Mononuclear cell (primary cell): ENCODE measurements at regions not wholly inside any gene's neighbourhood (a gene's known extent, or its start where the extent isn't known, plus 50 kb on each side); places are given as distances from the start of the nearest gene placed in this dataset.
"Not testable (repeated sequence)": the region's sequence is repeated elsewhere in the genome, so short reads cannot be mapped to it uniquely, and the experiment has no call there.

Source experiments
- H3K27me3 ChIP-seq: 2 replicates; pipeline ENCODE4 v1.6.0; 2011; ENCODE audit warnings: low read length, control low read depth; ENCODE audit not compliant: insufficient read depth
- H3K4me1 ChIP-seq: 2 replicates; pipeline ENCODE4 v1.5.1; 2011; ENCODE audit warnings: mild to moderate bottlenecking, low read length, control low read depth; ENCODE audit not compliant: insufficient read depth
- H3K4me3 ChIP-seq: 2 replicates; pipeline ENCODE4 v1.5.1; 2011; ENCODE audit warnings: mild to moderate bottlenecking, low read length, moderate library complexity
- H3K9me3 ChIP-seq: 2 replicates; pipeline ENCODE4 v1.5.1; 2011; ENCODE audit warnings: low read depth, mild to moderate bottlenecking, control low read depth, low read length

- Histone ChIP-seq H3K4me1 (no peaks in the 10 kb centered on the region), H3K9me3 (no peaks in the 10 kb centered on the region), H3K27me3 (no peaks in the 10 kb centered on the region), H3K4me3 (no peak overlapping the region)
Observed at GRCh38 chr10:36761121-36761520, 364.3 kb upstream of the ANKRD30A start.

- Histone ChIP-seq H3K4me1 (no peaks in the 10 kb centered on the region), H3K27me3 (no peaks in the 10 kb centered on the region), H3K4me3 (no peak overlapping the region), H3K9me3 (no peaks in the 10 kb centered on the region)
Observed at GRCh38 chr10:36759141-36759805, 366.1 kb upstream of the ANKRD30A start.

- no peaks in the 10 kb centered on the region for H3K4me1 ChIP-seq
- H3K27me3 ChIP-seq: no peaks in the 10 kb centered on the region
- no peak overlapping the region for H3K4me3 ChIP-seq
- no peaks in the 10 kb centered on the region for H3K9me3 ChIP-seq
Observed at GRCh38 chr10:36748128-36748871, 377.1 kb upstream of the ANKRD30A start.

GRCh38 chr10:36739884-36740445, 385.4 kb upstream of the ANKRD30A start:
- H3K4me1 ChIP-seq: no peaks in the 10 kb centered on the region
- no peak overlapping the region for H3K4me3 ChIP-seq
- no peaks in the 10 kb centered on the region for H3K9me3 ChIP-seq
- no peaks in the 10 kb centered on the region for H3K27me3 ChIP-seq

- Histone ChIP-seq H3K27me3 (no peaks in the 10 kb centered on the region), H3K9me3 (no peaks in the 10 kb centered on the region), H3K4me3 (no peak overlapping the region), H3K4me1 (no peaks in the 10 kb centered on the region)
Observed at GRCh38 chr10:36738738-36739431, 386.5 kb upstream of the ANKRD30A start.

GRCh38 chr10:36736311-36736710, 389.1 kb upstream of the ANKRD30A start:
- H3K4me1 ChIP-seq: no peaks in the 10 kb centered on the region
- H3K4me3 ChIP-seq: no peak overlapping the region
- no peaks in the 10 kb centered on the region for H3K9me3 ChIP-seq
- H3K27me3 ChIP-seq: no peaks in the 10 kb centered on the region

GRCh38 chr10:36734590-36734989, 390.8 kb upstream of the ANKRD30A start:
- H3K4me1 ChIP-seq, H3K27me3 ChIP-seq, H3K9me3 ChIP-seq, H3K4me3 ChIP-seq: not testable (repeated sequence)

GRCh38 chr10:36730316-36730715, 395.1 kb upstream of the ANKRD30A start:
- Histone ChIP-seq H3K27me3 (no peaks in the 10 kb centered on the region), H3K4me3 (no peak overlapping the region), H3K9me3 (no peaks in the 10 kb centered on the region), H3K4me1 (no peaks in the 10 kb centered on the region)

- H3K27me3 ChIP-seq: no peaks in the 10 kb centered on the region
- no peaks in the 10 kb centered on the region for H3K9me3 ChIP-seq
- no peaks in the 10 kb centered on the region for H3K4me1 ChIP-seq
Observed at GRCh38 chr10:36728626-36729025, 396.8 kb upstream of the ANKRD30A start.

GRCh38 chr10:36725581-36726520, 399.5 kb upstream of the ANKRD30A start:
- Histone ChIP-seq H3K27me3 (no peaks in the 10 kb centered on the region), H3K4me1 (no peaks in the 10 kb centered on the region), H3K9me3 (no peaks in the 10 kb centered on the region), H3K4me3 (no peak overlapping the region)

More at GRCh38 chr10:36728626-36729025, 396.8 kb upstream of the ANKRD30A start:
- H3K4me3 ChIP-seq: no peak overlapping the region

- no peak overlapping the region for H3K4me3 ChIP-seq
- no peaks in the 10 kb centered on the region for H3K9me3 ChIP-seq
- no peaks in the 10 kb centered on the region for H3K4me1 ChIP-seq
Observed at GRCh38 chr10:36722777-36723176, 402.6 kb upstream of the ANKRD30A start.

GRCh38 chr10:36721871-36722270, 403.5 kb upstream of the ANKRD30A start:
- Histone ChIP-seq H3K4me3 (no peak overlapping the region), H3K4me1 (no peaks in the 10 kb centered on the region), H3K27me3 (no peaks in the 10 kb centered on the region), H3K9me3 (no peaks in the 10 kb centered on the region)

More at GRCh38 chr10:36722777-36723176, 402.6 kb upstream of the ANKRD30A start:
- no peaks in the 10 kb centered on the region for H3K27me3 ChIP-seq

GRCh38 chr10:36720895-36721294, 404.5 kb upstream of the ANKRD30A start:
- H3K9me3 ChIP-seq: no peaks in the 10 kb centered on the region
- H3K27me3 ChIP-seq: no peaks in the 10 kb centered on the region
- no peaks in the 10 kb centered on the region for H3K4me1 ChIP-seq
- H3K4me3 ChIP-seq: no peak overlapping the region

- no peaks in the 10 kb centered on the region for H3K4me1 ChIP-seq
- no peak overlapping the region for H3K4me3 ChIP-seq
- no peaks in the 10 kb centered on the region for H3K27me3 ChIP-seq
- H3K9me3 ChIP-seq: no peaks in the 10 kb centered on the region
Observed at GRCh38 chr10:36717118-36717517, 408.3 kb upstream of the ANKRD30A start.
